GM18507 (cell line): ENCODE measurements at regions not wholly inside any gene's neighbourhood (a gene's known extent, or its start where the extent isn't known, plus 50 kb on each side); places are given as distances from the start of the nearest gene placed in this dataset.

ENCODE experiments used
- DNase-seq: peaks from one replicate; pipeline ENCODE4 v3.0.0; 2011; ENCODE audit warnings: low read depth; ENCODE audit not compliant: insufficient read length; ENCODE audit errors: extremely low spot score
- FAIRE-seq: peaks from 2 replicates; lab custom pipeline; 2011; peaks lifted over from hg19 to GRCh38; lab: Jason Lieb, UNC

GRCh38 chr5:82817897-82818676, 259.1 kb downstream of the TMEM167A start:
- FAIRE-seq (peak; percentile 72), DNase-seq (no peak)

- FAIRE-seq, result no peak
- DNase-seq, result no peak
Observed at GRCh38 chr5:82816926-82817325, 260.3 kb downstream of the TMEM167A start.

GRCh38 chr5:82815871-82816270, 261.3 kb downstream of the TMEM167A start:
- FAIRE-seq (no peak), DNase-seq (no peak)

GRCh38 chr5:82813861-82814260, 263.3 kb downstream of the TMEM167A start:
- FAIRE-seq, result no peak
- DNase-seq, result no peak

- DNase-seq, result no peak
- FAIRE-seq, result no peak
Observed at GRCh38 chr5:82812575-82812974, 264.6 kb downstream of the TMEM167A start.

GRCh38 chr5:82811490-82811889, 265.7 kb downstream of the TMEM167A start:
- FAIRE-seq (no peak), DNase-seq (no peak)

GRCh38 chr5:82809420-82810143, 267.6 kb downstream of the TMEM167A start:
- no peak for DNase-seq
- no peak for FAIRE-seq

- peak; percentile 9 for FAIRE-seq
- no peak for DNase-seq
Observed at GRCh38 chr5:82808960-82809359, 268.2 kb downstream of the TMEM167A start.

GRCh38 chr5:82807021-82807420, 270.2 kb downstream of the TMEM167A start:
- no peak for FAIRE-seq

GRCh38 chr5:82806513-82806912, 270.7 kb downstream of the TMEM167A start:
- FAIRE-seq, result no peak
- DNase-seq, result no peak

More at GRCh38 chr5:82807021-82807420, 270.2 kb downstream of the TMEM167A start:
- no peak for DNase-seq

GRCh38 chr5:82804155-82804690, 273.0 kb downstream of the TMEM167A start:
- no peak for FAIRE-seq

GRCh38 chr5:82802954-82803353, 274.2 kb downstream of the TMEM167A start:
- FAIRE-seq (peak; percentile 58), DNase-seq (no peak)

More at GRCh38 chr5:82804155-82804690, 273.0 kb downstream of the TMEM167A start:
- DNase-seq, result no peak

- DNase-seq (no peak), FAIRE-seq (no peak)
Observed at GRCh38 chr5:82800826-82801225, 276.4 kb downstream of the TMEM167A start.

GRCh38 chr5:82799361-82800077, 277.7 kb downstream of the TMEM167A start:
- no peak for DNase-seq
- no peak for FAIRE-seq

GRCh38 chr5:82798676-82799075, 278.5 kb downstream of the TMEM167A start:
- FAIRE-seq (no peak), DNase-seq (no peak)

- no peak for DNase-seq
- no peak for FAIRE-seq
Observed at GRCh38 chr5:82796643-82797416, 280.4 kb downstream of the TMEM167A start.

GRCh38 chr5:82794876-82795275, 282.3 kb downstream of the TMEM167A start:
- FAIRE-seq (no peak), DNase-seq (no peak)

GRCh38 chr5:82793808-82794419, 283.3 kb downstream of the TMEM167A start:
- FAIRE-seq (peak; percentile 71), DNase-seq (no peak)

GRCh38 chr5:82792096-82792495, 285.1 kb downstream of the TMEM167A start:
- FAIRE-seq (no peak), DNase-seq (no peak)
